ENCODE measurements at regions not wholly inside any gene's neighbourhood (a gene's known extent, or its start where the extent isn't known, plus 50 kb on each side); places are given as distances from the start of the nearest gene placed in this dataset.

DNA sequence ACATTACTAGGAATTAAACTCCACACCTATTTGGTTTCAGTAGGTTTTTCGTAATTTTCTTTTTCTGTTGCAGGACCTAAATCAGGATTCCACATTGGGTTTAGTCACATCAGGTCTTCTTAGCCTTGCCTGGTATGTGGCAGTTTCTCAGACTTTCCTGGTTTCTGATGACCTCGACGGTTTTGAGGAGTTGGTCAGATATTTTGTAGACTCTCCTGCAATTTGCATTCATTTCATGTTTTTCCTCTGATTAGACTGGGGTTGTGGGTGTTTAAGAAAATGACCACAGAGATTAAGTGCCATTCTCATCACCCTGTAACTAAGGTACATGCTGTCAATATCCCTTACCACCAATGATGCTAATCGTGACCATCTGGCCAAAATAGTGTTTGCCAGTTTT is 97.3 kb upstream of the ST6GAL2 start:
- Histone ChIP-seq H3K79me2 (no peaks in the 10 kb centered on the region), H3K4me2 (no peak overlapping the region)
- WGBS (ENCODE audit: low lambda C conversion rate, missing lambda C conversion rate), result 85% methylated on average over 4 of the region's 4 CpGs

DNA sequence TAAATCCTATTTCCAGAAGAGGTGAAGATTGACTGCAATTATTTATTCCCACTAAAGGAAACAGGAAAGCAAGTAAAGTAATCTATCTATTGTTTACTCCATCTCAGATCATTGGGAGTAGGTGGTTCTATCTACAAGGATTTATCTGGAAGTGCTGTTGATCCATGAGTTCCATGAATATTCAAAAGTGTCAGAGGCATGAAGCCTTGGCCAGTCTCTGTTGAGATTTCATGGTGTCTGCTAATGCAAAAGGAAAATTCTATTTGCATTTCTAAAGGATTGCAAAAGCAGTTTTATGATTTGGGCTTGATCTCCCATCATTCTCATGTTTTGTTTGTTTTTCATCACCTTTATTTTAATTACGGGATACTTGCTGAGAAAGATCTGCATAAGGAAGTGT is 102.4 kb upstream of the ST6GAL2 start:
- no peak for DNase-seq (ENCODE audit: low spot score)
- Histone ChIP-seq H3K4me1 (ENCODE audit: insufficient read depth) (no peaks in the 10 kb centered on the region), H3K27ac (no peak overlapping the region), H3K79me2 (no peaks in the 10 kb centered on the region), H3K9me2 (replicated peaks; ENCODE audit: insufficient read depth) (no peaks in the 10 kb centered on the region), H3K4me3 (no peak overlapping the region), H4K20me1 (ENCODE audit: insufficient read depth, poor library complexity, severe bottlenecking) (no peaks in the 10 kb centered on the region), H3K36me3 (replicated peaks; ENCODE audit: insufficient read depth, low read depth) (no peaks in the 10 kb centered on the region), H3K4me2 (no peak overlapping the region), H2AFZ (no peak overlapping the region), H3K9me3 (ENCODE audit: low read depth) (no peaks in the 10 kb centered on the region), H3K27me3 (no peaks in the 10 kb centered on the region)
- TF ChIP-seq EZH2 (IDR thresholded peaks at IDR 0.05; ENCODE audit: borderline replicate concordance), result no peak
- WGBS (ENCODE audit: low lambda C conversion rate, missing lambda C conversion rate), result 75% methylated on average over 1 of the region's 1 CpG

More for the DNA sequence above, 97.3 kb upstream of the ST6GAL2 start:
- no peaks in the 10 kb centered on the region for H3K9me3 ChIP-seq (ENCODE audit: low read depth)
- no peaks in the 10 kb centered on the region for H3K9me2 ChIP-seq (replicated peaks; ENCODE audit: insufficient read depth)
- no peak overlapping the region for H2AFZ ChIP-seq
- no peak for DNase-seq (ENCODE audit: low spot score)
- no peaks in the 10 kb centered on the region for H3K27me3 ChIP-seq
- H3K36me3 ChIP-seq (replicated peaks; ENCODE audit: insufficient read depth, low read depth), result no peaks in the 10 kb centered on the region
- H3K4me1 ChIP-seq (ENCODE audit: insufficient read depth), result no peaks in the 10 kb centered on the region
- TF ChIP-seq EZH2 (IDR thresholded peaks at IDR 0.05; ENCODE audit: borderline replicate concordance) (no peak), EZH2phosphoT487 (IDR thresholded peaks at IDR 0.05; ENCODE audit: low read depth, severe bottlenecking, unreplicated experiment) (no peak)
- TF ChIP-seq, protein P1, sequence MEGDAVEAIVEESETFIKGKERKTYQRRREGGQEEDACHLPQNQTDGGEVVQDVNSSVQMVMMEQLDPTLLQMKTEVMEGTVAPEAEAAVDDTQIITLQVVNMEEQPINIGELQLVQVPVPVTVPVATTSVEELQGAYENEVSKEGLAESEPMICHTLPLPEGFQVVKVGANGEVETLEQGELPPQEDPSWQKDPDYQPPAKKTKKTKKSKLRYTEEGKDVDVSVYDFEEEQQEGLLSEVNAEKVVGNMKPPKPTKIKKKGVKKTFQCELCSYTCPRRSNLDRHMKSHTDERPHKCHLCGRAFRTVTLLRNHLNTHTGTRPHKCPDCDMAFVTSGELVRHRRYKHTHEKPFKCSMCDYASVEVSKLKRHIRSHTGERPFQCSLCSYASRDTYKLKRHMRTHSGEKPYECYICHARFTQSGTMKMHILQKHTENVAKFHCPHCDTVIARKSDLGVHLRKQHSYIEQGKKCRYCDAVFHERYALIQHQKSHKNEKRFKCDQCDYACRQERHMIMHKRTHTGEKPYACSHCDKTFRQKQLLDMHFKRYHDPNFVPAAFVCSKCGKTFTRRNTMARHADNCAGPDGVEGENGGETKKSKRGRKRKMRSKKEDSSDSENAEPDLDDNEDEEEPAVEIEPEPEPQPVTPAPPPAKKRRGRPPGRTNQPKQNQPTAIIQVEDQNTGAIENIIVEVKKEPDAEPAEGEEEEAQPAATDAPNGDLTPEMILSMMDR (IDR thresholded peaks at IDR 0.05; ENCODE audit: poor library complexity), result no peak
- no peak overlapping the region for H3K4me3 ChIP-seq
- H4K20me1 ChIP-seq (ENCODE audit: insufficient read depth, poor library complexity, severe bottlenecking), result no peaks in the 10 kb centered on the region
- H3K27ac ChIP-seq, result no peak overlapping the region

DNA sequence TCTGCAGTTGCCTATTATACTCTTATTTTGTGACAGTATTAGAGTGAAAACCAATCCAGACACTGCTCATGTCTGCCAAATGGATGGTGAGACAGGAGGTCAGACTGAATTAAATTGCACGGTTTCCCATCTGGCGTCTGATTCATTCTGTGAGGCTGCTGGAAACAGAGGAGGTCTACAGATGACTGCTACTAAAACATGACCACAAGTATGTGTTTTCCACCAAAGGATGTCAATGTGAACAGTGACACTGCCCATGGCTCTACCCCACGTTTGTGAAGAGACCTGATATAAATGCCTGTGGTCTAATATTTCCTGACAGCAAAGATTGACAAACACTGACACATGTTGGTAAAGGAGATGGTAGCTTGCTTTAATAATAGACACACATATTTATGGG is 104.3 kb upstream of the ST6GAL2 start:
- no peaks in the 10 kb centered on the region for H3K9me2 ChIP-seq (replicated peaks; ENCODE audit: insufficient read depth)
- no peaks in the 10 kb centered on the region for H3K27me3 ChIP-seq
- H3K4me3 ChIP-seq, result no peak overlapping the region
- no peak overlapping the region for H3K27ac ChIP-seq
- TF ChIP-seq EZH2 (IDR thresholded peaks at IDR 0.05; ENCODE audit: borderline replicate concordance), result no peak
- no peak for TF ChIP-seq EZH2phosphoT487 (IDR thresholded peaks at IDR 0.05; ENCODE audit: low read depth, severe bottlenecking, unreplicated experiment)
- TF ChIP-seq, protein P1 (IDR thresholded peaks at IDR 0.05; ENCODE audit: poor library complexity), result no peak
- H3K36me3 ChIP-seq (replicated peaks; ENCODE audit: insufficient read depth, low read depth), result no peaks in the 10 kb centered on the region
- no peak overlapping the region for H2AFZ ChIP-seq
- H3K4me1 ChIP-seq (ENCODE audit: insufficient read depth), result no peaks in the 10 kb centered on the region
- no peak overlapping the region for H3K4me2 ChIP-seq
- H3K9me3 ChIP-seq (ENCODE audit: low read depth), result no peaks in the 10 kb centered on the region
- no peak for DNase-seq (ENCODE audit: low spot score)
- H3K79me2 ChIP-seq, result no peaks in the 10 kb centered on the region
- no peaks in the 10 kb centered on the region for H4K20me1 ChIP-seq (ENCODE audit: insufficient read depth, poor library complexity, severe bottlenecking)
- WGBS (ENCODE audit: low lambda C conversion rate, missing lambda C conversion rate), result 56% methylated on average over 3 of the region's 3 CpGs

DNA sequence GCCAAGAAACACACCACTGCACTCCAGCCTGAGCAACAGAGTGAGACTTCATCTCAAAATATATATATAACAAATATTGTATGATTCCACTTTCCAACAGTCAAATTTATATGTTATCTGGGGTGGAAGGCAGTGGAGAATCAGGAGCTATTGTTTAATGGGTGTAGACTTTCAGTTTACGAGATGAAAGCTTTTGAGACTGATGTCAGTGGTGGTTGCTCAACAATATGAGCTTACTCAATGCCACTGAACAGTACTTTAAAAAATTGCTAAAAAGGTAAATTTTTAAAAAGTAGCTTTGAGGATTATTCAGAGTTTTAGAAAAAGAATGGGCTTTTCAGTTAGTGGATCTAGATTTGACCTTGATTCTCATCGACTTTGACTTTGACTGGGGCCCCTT is 105.9 kb upstream of the ST6GAL2 start:
- Histone ChIP-seq H4K20me1 (ENCODE audit: insufficient read depth, poor library complexity, severe bottlenecking) (no peaks in the 10 kb centered on the region), H3K27me3 (no peaks in the 10 kb centered on the region), H3K4me1 (ENCODE audit: insufficient read depth) (no peaks in the 10 kb centered on the region), H3K79me2 (no peaks in the 10 kb centered on the region), H2AFZ (no peak overlapping the region), H3K4me3 (no peak overlapping the region), H3K27ac (no peak overlapping the region), H3K9me2 (replicated peaks; ENCODE audit: insufficient read depth) (no peaks in the 10 kb centered on the region), H3K36me3 (replicated peaks; ENCODE audit: insufficient read depth, low read depth) (no peaks in the 10 kb centered on the region), H3K9me3 (ENCODE audit: low read depth) (no peaks in the 10 kb centered on the region), H3K4me2 (no peak overlapping the region)
- WGBS (ENCODE audit: low lambda C conversion rate, missing lambda C conversion rate), result 88% methylated on average over 2 of the region's 2 CpGs
- DNase-seq (ENCODE audit: low spot score), result no peak
- TF ChIP-seq, protein P1 (IDR thresholded peaks at IDR 0.05; ENCODE audit: poor library complexity), result no peak
- TF ChIP-seq EZH2 (IDR thresholded peaks at IDR 0.05; ENCODE audit: borderline replicate concordance) (no peak), EZH2phosphoT487 (IDR thresholded peaks at IDR 0.05; ENCODE audit: low read depth, severe bottlenecking, unreplicated experiment) (no peak)

Measured in hepatocyte (in vitro differentiated cells).